ENCODE measurements at regions not wholly inside any gene's neighbourhood (a gene's known extent, or its start where the extent isn't known, plus 50 kb on each side); places are given as distances from the start of the nearest gene placed in this dataset.

- DNase-seq, result peak in 1 of 2 donors; percentile 76
- no peak for TF ChIP-seq CTCF (IDR thresholded peaks at IDR 0.05)
- intact Hi-C loops (cut with DNase I; ENCODE audit: low total_unique reads), result loop anchor here (5.0 kb wide), 1 partner anchor 285 kb away; the partner anchor contains the start of gene IRX5
- Histone ChIP-seq H3K9me3 (no peaks in the 10 kb centered on the region), H3K36me3 (no peaks in the 10 kb centered on the region), H3K27ac (peak overlapping the region; percentile 22 to 43), H3K27me3 (no peaks in the 10 kb centered on the region), H3K4me1 (peaks cover 0 to 68% (median 33%) of the 10 kb centered on the region in 4 donors), H3K4me3 (no peak overlapping the region)
These were observed 283.4 kb upstream of the IRX5 start for GRCh38 chr16:54647216-54647615.

- Histone ChIP-seq H3K9me3 (no peaks in the 10 kb centered on the region), H3K27ac (peak overlapping the region in 1 of 2 donors; percentile 4), H3K36me3 (no peaks in the 10 kb centered on the region), H3K4me1 (peaks cover 0 to 67% (median 32%) of the 10 kb centered on the region in 4 donors), H3K27me3 (no peaks in the 10 kb centered on the region), H3K4me3 (no peak overlapping the region)
- intact Hi-C loops (cut with DNase I; ENCODE audit: low total_unique reads), result loop anchor here (5.0 kb wide), 1 partner anchor 287 kb away; the partner anchor contains the start of gene IRX5
- no peak for TF ChIP-seq CTCF (IDR thresholded peaks at IDR 0.05)
- no peak for DNase-seq
These were observed 285.3 kb upstream of the IRX5 start for GRCh38 chr16:54645345-54645744.

GRCh38 chr16:54636221-54636793 is 294.4 kb upstream of the IRX5 start:
- Histone ChIP-seq H3K27ac (no peak overlapping the region), H3K9me3 (no peaks in the 10 kb centered on the region), H3K4me1 (peaks cover 0 to 12% (median 2%) of the 10 kb centered on the region in 4 donors), H3K36me3 (no peaks in the 10 kb centered on the region), H3K4me3 (no peak overlapping the region), H3K27me3 (no peaks in the 10 kb centered on the region)
- TF ChIP-seq CTCF (IDR thresholded peaks at IDR 0.05), result no peak
- DNase-seq, result no peak
- intact Hi-C loops (cut with DNase I; ENCODE audit: low total_unique reads), result loop anchor here (10.0 kb wide), 3 partner anchors 352 to 738 kb away; partner anchors contain the start of gene IRX3

- H3K36me3 ChIP-seq, result no peaks in the 10 kb centered on the region
- no peak overlapping the region for H3K4me3 ChIP-seq
- TF ChIP-seq CTCF (IDR thresholded peaks at IDR 0.05), result peak; percentile 74 to 82
- DNase-seq, result peak; percentile 67 to 85
- H3K4me1 ChIP-seq, result peaks cover 0 to 12% (median 2%) of the 10 kb centered on the region in 4 donors
- peak overlapping the region; percentile 15 to 59 for H3K27ac ChIP-seq
- intact Hi-C loops (cut with DNase I; ENCODE audit: low total_unique reads), result loop anchor here (5.0 to 10.0 kb wide), 4 partner anchors 298 to 741 kb away; partner anchors contain the start of genes IRX3 and IRX5
- no peaks in the 10 kb centered on the region for H3K27me3 ChIP-seq
- H3K9me3 ChIP-seq, result no peaks in the 10 kb centered on the region
These were observed 296.7 kb upstream of the IRX5 start for GRCh38 chr16:54633943-54634362.

- no peak overlapping the region for H3K4me3 ChIP-seq
- no peaks in the 10 kb centered on the region for H3K36me3 ChIP-seq
- H3K4me1 ChIP-seq, result peaks cover 0 to 17% (median 2%) of the 10 kb centered on the region in 4 donors
- H3K27me3 ChIP-seq, result no peaks in the 10 kb centered on the region
- intact Hi-C loops (cut with DNase I; ENCODE audit: low total_unique reads), result loop anchor here (5.0 to 10.0 kb wide), 4 partner anchors 300 to 742 kb away; partner anchors contain the start of genes IRX3 and IRX5
- H3K27ac ChIP-seq, result peak overlapping the region; percentile 15 to 40
- H3K9me3 ChIP-seq, result no peaks in the 10 kb centered on the region
- DNase-seq, result no peak
- no peak for TF ChIP-seq CTCF (IDR thresholded peaks at IDR 0.05)
These were observed 298.1 kb upstream of the IRX5 start for GRCh38 chr16:54632322-54633220.
